GM21825 (cell line): ENCODE measurements at regions not wholly inside any gene's neighbourhood (a gene's known extent, or its start where the extent isn't known, plus 50 kb on each side); places are given as distances from the start of the nearest gene placed in this dataset.

ENCODE experiments used
- ATAC-seq: cut with Tn5 transposase; IDR thresholded peaks from one replicate; pipeline ENCODE4 v1.9.1; 2021; ENCODE audit warnings: mild to moderate bottlenecking, moderate library complexity; ENCODE audit not compliant: unreplicated experiment

DNA sequence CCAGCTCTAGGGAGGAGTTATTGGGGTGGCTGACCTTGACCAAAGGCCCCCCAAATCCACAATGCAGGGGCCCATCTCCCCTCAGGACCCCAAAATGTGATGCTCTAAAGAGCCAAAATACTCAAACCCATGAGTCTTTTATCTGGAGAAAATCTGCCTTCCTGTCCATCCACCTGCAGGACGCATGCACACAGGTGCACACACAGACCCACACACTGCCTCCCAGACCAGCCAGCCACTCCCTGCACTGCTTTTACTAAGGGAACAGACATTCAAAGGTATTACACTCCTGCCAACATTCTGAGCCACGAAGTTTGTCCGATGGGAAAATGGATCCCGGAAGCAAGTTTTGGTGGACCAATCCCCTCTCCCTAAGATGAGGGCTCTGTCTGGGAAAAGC is 76.1 kb upstream of the CDH5 start:
- ATAC-seq: no peak

GRCh38 chr16:66289986-66290385 is 76.5 kb upstream of the CDH5 start:
- no peak for ATAC-seq

GRCh38 chr16:66289051-66289680 is 77.3 kb upstream of the CDH5 start:
- ATAC-seq: no peak

- no peak for ATAC-seq
These were observed 78.6 kb upstream of the CDH5 start for GRCh38 chr16:66287926-66288325.

- ATAC-seq: no peak
These were observed 79.1 kb upstream of the CDH5 start for GRCh38 chr16:66287416-66287815.

- no peak for ATAC-seq
These were observed 80.0 kb upstream of the CDH5 start for GRCh38 chr16:66286527-66286926.

DNA sequence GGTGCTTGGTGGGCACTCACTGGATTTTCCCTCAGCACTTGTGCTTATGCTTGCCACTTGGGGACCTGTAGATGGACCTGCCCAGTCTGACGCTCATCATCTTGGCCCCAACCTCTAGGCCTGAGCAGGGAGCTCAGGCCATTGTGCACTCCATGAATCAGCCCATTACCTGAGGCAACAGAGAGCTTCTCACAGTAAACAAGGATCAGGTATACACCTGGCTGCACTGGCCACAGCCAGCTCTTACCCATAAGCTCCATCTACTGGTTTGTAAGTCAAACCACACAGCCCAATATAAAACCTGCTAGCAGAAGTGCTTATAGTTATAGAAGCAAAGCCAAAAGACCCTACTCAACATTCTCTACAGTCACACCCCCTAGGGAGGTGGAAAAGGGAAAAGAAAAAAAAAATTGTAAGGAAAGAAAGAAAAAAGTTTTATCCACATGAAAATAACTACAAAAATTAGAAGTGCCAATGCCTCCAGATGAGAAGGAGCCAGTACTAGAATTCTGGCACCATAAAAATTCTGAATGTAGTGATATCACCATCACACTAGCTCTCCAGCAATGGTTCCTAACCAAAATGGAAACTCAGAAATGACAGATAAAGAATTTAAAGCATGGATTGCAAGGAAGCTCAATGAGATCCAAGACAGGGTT is 87.8 kb upstream of the CDH5 start:
- ATAC-seq: no peak

- ATAC-seq: no peak
These were observed 88.4 kb upstream of the CDH5 start for GRCh38 chr16:66278111-66278531.

- no peak for ATAC-seq
These were observed 89.0 kb upstream of the CDH5 start for GRCh38 chr16:66277311-66278070.

- ATAC-seq: no peak
These were observed 90.6 kb upstream of the CDH5 start for GRCh38 chr16:66275775-66276428.

DNA sequence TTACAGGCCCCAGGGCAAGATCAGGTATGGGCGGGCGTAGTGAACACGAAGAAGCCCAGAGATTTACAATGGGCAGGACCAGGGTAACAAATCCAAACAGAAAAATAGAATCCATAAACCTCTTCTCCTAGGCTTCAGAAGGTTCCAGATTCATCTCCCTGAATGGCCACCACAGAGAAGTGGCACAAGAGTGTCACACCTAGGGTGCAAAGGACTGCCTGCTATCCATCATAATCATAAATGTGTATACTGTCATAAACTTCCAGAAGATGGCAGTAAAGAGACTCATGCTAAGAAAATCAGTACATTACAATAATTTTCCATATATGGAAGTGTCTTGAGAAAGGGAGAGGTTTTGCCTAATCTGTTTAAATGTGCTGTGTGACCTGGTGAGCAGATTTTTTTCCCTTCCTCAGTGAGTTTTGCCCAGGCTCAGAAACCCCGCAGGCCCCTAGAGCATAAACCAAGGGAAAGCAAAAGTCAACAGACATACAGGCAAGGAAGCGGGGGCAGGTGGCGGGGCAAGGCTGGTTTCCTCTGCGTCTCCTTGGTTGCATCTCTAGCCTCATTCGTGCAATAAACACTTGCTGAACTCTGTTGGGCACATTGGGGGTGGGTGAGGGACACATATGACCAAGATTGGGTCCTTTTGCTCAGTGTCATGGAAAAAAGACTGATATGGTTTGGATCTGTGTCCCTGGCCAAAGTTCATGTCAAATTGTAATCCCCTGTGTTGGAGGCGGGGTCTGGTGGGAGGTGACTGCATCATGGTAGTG is 92.0 kb upstream of the CDH5 start:
- no peak for ATAC-seq

DNA sequence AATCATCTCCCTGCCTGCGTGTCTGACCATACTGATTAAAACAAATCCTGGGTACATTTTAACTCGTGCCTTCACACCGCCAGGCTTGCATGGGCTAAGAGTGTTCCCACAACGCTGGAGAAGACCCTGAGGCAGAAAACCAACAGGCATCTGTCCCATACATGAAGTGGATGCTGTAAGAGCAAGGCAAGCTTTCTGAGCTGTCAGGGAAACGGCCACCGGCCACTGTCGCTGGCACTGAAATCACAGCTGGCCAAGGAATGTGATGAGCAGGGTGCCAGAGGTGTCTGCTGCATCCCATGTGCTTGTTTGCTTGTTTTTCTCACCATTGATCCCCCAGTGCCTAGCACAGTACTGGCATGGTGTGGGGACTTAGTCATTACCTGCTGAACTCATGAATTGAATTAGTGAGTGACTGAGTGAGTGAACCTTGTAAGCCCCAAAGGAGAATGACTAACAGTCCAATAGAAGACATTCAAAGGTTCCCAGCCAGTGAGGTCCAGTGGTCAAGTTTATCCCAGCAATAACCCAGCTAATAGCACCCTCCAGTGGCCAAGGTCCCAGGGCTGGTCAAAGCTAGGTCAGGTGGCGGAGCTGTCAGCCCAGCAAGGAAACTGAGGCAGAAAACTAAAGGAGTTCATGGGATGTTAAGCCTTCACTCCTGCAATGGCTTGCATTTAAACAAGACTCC is 92.7 kb upstream of the CDH5 start:
- ATAC-seq: no peak

GRCh38 chr16:66273053-66273452 is 93.4 kb upstream of the CDH5 start:
- ATAC-seq: no peak

- no peak for ATAC-seq
These were observed 94.0 kb upstream of the CDH5 start for GRCh38 chr16:66272461-66272860.

GRCh38 chr16:66271074-66272060 is 95.1 kb upstream of the CDH5 start:
- ATAC-seq: no peak

GRCh38 chr16:66270333-66270927 is 96.1 kb upstream of the CDH5 start:
- ATAC-seq: no peak

GRCh38 chr16:66269617-66270332 is 96.7 kb upstream of the CDH5 start:
- no peak for ATAC-seq
